NCI-H2196 treated with DMSO at 0.1 percent for 48 hours (cell line): ENCODE measurements at regions not wholly inside any gene's neighbourhood (a gene's known extent, or its start where the extent isn't known, plus 50 kb on each side); places are given as distances from the start of the nearest gene placed in this dataset.
"Not testable (repeated sequence)": the region's sequence is repeated elsewhere in the genome, so short reads cannot be mapped to it uniquely, and the experiment has no call there.

Source experiments
- DNase-seq: peaks from one replicate; lab custom pipeline; 2025; ENCODE audit not compliant: unreplicated experiment; lab: John Stamatoyannopoulos, UW

GRCh38 chr9:110086537-110086936 is 121.4 kb downstream of the C9orf152 start:
- no peak for DNase-seq

DNA sequence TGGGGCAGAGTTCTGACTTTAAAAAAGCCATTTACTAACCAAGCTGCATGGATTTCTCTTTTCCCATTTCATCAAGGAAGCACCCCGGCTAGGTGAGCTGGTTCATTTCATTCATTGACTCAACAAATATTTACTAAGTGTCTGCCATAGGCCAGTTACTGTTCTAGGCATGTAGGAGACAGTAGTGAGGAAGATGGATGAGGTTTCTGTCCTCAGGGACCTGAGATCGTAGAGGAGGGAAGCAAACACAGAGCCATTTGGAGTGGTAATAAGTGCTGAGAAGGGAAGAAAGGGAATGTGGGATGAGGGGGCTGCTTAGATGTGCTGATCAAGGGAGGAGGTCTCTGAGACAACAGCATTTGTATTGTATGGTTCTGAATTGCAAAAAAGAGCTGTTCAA is 120.4 kb downstream of the C9orf152 start:
- no peak for DNase-seq

- peak; percentile 16 for DNase-seq
These were observed 119.9 kb downstream of the C9orf152 start for GRCh38 chr9:110088099-110088498.

GRCh38 chr9:110089681-110090370 is 118.1 kb downstream of the C9orf152 start:
- peak; percentile 74 for DNase-seq

DNA sequence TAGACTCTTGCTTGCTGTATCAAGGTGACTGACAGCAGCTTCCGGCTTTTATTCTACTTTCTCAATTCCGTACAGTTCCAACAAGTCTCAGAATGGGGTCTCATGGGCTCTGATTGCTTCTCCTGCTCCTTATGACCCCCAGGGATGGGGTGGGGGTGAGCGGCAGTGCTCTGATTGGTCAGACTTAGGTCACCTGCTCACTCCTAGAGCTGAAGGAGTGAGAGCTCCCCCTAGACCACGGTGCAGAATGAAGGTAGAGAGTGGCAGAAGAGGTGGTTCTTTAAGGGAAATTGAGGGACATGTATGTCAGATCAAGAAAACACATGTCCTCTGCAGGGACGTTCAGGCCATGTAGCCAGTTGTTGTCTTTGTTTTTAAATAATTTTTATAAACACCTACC is 115.2 kb downstream of the C9orf152 start:
- no peak for DNase-seq

- DNase-seq, result no peak
These were observed 114.5 kb downstream of the C9orf152 start for GRCh38 chr9:110093417-110093816.

- DNase-seq, result no peak
These were observed 114.1 kb downstream of the C9orf152 start for GRCh38 chr9:110093871-110094270.

DNA sequence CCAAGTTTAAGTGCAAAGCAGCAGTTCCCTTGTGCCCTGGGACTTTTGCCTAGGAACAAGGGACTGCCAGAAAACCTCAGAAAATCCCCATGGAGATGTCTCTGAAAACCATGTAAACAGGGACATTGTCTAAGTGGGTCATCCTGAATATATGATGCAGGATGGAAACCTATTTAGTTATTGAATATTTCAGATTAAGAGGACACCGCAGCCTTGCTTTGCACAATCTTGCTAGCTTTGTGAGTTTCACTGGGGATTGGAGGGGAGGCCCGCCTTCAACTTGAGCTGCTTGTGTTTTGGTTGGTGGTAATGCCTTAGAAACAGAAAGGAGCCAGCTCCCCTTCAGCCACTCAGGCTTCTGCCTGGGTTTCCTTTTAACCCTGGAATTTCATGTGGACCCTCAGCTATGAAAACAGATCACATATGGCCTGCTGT is 112.8 kb downstream of the C9orf152 start:
- no peak for DNase-seq

DNA sequence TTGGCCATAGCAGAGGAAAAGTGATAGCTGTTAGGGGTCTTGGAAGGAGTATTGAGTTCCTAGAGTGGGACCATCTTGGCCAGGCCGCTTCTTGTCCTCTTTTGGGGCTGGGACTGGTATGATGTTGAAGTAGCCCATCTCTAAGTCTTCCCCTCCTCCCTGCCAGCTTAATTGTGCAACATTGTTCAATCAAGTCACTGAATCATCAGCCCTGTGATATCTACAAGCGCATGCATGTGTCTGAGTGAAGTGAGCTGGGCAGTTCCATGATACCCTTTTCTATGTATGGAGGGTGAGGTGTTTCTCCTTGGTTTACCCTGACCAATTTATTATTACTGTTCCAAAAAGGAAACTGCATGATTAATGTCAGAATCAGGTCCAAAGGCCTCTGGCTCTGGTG is 112.2 kb downstream of the C9orf152 start:
- DNase-seq, result no peak

GRCh38 chr9:110096674-110097073 is 111.3 kb downstream of the C9orf152 start:
- DNase-seq, result not testable (repeated sequence)

DNA sequence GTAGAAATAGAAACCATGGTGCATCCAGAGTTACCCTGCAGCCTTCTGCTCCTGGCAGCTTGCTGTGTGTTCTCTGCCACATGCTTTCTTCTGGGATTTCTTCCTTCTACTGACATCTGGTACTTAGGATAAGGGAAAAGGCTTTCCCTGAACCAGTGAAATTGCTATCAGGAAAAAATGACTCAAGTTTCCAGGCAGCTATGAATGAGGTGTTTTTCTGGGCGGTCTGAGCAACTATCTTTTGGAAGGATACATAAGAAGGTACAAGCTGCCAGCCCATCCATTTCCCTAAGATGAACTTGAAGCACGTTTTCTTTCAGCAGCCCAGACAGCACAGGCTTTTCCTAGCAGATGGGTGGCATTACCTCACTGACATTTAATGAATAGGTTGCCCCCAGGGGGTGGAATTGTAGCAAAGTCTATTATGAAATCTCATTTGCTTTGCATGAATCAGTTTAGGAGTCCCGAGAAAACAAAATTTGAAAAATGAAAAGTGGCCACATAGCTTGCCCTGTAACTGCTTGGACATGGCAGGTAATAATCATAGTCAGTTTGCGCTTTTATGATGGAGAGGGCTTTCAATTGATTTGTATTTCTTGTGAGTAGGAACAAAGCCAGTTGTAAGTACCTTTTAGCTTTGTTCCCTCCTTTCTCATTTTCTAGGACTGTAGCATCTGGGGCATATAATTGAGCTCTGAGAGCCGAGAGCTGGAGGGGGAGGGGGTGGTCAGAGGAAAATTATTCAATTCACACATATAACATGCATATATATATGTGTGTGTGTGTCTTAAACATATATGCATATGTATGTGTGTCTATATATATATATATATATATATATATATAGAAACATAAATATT is 108.5 kb downstream of the C9orf152 start:
- no peak for DNase-seq

- no peak for DNase-seq
These were observed 106.3 kb downstream of the C9orf152 start for GRCh38 chr9:110101531-110102161.

DNA sequence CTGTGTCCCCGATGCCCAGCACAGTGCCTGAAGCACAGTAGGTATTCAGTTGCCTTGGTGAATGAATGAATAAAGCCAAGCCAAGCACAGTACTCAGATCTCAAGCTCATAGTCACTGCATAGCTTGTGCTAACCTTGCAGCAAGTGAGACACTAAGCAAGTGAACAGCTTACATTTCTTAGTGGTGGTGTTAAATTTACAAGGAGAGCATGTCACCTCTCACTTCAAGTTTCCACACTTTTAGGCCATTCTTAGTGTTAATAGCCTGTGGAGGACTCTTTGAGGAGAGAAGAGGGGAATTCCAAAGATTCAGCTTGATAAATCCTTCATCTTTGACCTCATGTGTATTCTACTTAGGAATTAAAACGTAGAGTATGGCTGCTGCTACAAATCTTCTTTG is 104.7 kb downstream of the C9orf152 start:
- no peak for DNase-seq

DNA sequence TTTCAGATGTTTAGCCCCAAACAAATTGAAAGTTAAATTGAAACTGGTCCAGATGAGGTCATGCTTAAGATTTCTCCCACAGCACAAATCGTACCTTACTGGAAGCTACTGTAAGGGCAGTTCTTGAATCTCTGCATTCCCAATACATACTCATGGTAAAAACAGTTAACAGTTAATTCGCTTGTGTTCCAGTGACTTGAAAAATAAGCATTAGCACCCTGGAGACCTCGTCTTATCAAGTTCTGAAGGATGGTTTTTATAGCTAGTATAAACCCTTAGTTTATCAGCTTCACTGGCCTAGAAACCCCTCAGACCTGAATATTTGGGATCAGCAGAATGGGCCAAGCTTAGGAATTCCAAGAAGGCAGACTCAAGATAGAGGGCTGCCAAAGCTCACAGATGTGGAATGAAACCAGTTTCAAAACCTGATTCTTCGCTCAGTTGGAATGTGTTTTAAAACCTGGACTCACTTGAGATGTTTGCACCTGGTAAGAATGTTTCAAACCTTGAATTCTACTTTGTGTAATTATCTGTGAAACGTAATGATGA is 103.6 kb downstream of the C9orf152 start:
- DNase-seq, result no peak

DNA sequence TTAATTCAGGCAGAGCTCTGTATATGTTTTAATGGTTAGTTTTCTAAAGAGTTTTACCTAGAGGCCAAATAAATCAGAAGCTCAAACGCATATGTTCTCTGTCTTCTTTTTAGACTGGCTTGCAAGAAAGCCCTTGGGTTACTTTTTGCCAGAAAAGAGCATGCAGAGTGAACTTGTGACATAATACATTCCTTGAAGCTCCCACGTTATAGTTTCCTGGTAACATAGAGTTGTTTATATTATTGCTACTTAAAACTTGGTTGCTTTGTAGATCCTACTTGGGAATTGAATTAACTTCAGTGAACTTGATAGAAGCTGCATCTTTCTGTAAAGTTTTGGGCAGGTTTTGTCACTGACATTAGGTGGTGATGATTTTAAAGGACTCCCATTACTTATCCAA is 102.9 kb downstream of the C9orf152 start:
- no peak for DNase-seq

DNA sequence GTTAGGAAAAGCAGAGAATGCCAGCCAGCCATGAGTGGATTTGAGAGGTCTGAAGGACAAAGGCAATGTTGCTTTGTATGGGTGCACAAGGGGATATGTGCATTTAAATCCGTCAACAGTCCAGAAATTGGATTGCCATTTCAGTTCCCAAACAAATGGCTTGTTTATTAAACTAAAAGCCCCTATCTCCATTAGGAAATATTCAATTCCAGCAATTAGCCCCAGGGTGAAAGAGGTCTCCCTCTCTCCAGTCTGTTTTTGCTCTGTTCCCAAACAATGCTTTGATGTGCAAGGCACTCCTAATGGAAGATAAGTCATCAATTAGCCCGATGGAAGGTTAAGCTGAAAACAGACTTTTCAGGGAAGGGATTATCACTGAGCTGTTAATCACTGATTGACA is 101.3 kb downstream of the C9orf152 start:
- DNase-seq, result no peak

DNA sequence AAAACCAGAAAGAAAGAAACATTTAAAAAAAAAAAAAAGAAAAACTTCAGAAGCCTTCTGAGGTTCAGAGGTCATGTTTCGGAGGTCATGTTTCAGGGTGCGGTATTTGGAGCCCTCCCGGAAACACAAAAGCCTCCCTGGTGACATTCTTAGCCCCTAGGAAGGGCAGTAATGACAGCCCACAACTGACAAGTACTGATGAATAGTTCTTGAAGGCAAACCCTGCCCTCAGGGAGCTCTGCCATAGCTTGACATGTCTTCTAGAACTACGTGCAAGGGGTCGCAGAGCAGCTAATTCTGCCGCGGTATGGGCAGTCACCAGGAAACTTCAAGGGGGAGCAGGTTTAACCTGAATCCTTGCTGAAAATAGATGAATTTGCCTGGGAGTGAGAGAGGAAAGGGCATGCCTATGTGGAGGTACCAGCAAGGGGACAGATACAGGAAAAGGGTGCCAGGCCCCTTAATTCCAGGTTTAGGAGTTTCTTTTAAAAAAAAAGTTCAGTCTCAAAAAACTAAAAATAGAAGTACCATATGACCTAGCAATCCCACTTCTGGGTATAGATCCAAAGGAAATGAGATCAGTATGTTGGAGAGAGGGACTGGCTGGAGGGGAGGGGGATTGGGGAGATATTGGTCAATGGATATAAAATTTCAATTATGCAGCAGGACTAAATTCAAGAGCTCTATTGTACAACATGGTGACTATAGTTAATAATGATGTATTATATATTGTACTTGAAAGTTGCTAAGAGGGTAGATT is 98.4 kb downstream of the C9orf152 start:
- no peak for DNase-seq

- no peak for DNase-seq
These were observed 97.8 kb downstream of the C9orf152 start for GRCh38 chr9:110110154-110110553.

DNA sequence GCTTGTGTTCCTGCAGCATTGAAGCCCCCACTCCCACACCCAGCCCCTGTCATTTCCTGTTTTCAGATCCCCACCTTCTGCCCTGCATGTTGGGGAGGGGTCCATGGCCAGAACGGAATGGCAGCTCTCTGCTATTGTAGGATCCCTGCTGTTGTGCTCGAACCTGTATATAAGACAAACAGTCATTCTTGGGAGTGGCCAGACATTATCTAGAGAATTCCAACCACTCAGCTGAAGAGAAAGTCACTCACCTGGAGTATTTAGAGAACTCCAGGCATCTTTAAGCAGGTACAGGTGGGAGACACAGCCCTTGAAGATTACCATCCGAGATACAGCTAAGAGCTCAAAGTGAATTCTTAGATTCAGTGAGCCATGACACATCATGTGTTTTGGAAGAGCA is 96.1 kb downstream of the C9orf152 start:
- DNase-seq, result no peak

GRCh38 chr9:110112792-110113191 is 95.2 kb downstream of the C9orf152 start:
- DNase-seq, result no peak
